Epidermal melanocyte (primary cell): ENCODE measurements at regions not wholly inside any gene's neighbourhood (a gene's known extent, or its start where the extent isn't known, plus 50 kb on each side); places are given as distances from the start of the nearest gene placed in this dataset.

Source experiments
- DNase-seq: peaks from one replicate; pipeline ENCODE4 v3.0.0; 2011; ENCODE audit warnings: low spot score; ENCODE audit not compliant: insufficient read length

DNA sequence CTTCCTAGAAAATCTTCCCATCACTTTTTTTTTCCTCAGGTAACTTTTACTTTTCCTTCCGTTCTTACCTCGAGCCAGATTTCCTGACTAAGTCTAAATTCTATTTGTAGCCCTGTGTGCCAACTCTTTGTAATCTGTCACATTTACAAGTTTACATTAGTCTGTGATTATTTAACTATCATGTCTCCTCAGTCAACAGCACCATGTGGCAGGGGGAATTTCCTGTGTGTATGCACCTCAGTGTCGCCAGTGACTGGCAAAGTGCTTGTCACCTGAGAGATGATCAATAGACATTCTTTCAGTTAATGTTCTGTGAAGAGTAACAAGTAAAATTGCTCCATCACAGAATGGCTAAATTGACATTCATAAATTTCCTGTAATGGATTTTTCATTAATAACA, 468.5 kb downstream of the PDGFC start:
- DNase-seq, result no peak

DNA sequence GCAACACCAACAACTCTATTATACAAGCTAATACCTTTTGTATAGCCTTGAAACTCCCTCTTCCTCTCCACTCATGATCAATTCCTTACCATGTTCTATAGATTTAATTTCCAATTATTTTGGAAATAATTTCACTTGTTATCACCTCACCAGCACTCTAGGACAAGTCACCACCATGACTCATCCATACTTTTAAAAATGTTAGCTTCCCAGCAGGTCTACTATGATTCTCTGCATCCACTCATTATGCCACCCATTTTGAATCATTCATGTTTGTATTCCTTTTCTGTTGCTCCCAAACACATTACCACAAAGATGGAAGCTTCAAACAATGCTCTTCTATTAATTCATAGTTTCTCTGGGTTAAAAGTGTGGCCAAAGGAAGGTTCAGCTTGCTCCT, 469.6 kb downstream of the PDGFC start:
- DNase-seq, result no peak

DNA sequence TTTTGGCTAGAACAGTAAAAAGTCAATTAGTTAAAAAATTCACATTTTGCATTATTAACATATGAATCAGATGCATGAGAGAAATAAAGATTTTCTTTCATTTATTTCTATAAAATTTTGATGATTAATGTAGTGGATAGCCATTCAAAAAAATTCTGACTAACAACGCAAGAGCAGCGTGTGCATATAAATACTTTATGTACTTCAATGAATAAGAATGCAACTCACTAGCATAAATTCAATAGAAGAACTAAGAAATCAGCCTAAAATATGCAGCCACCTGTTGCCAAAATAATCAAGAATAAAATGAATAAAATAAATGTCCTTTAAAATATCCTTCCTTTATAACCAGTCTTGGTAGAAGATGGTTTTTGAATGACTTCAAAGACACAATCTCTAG, 471.9 kb downstream of the PDGFC start:
- no peak for DNase-seq

DNA sequence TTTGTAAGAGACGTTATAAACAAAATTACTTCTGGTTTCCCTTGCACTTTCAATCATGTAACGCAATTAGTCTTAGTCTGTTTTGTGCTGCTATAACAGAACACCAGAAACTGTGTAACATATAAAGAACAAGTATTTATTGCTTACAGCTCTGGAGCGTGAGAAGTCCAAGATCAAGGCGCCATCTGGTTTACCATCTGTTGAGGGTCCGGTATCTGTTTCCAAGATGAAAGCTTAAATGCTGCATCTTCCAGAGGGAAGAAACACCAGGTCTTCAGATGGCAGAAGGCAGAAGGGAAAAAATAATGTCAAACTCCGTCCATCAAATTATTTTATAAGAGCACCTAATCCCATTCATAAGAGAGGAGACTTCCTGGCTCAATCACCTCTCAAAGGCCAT, 474.1 kb downstream of the PDGFC start:
- no peak for DNase-seq

DNA sequence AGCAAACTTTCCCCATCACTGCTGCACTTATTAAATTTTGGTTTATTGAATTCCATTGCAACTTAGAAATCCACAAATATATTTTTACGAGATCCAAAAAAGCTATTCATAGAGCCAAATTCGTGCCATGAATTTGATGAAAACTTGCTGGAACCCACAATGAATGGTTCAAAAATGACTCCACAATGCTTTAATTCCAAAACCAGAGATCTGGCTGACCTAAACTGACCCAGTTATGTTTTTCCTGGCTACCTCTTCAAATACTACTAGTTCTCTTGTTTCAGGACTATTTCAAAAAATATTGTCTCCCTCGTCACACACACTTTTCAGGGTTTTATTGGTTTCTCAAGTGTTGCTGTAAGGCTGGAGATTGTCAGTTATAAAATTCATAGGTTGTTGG, 474.8 kb downstream of the PDGFC start:
- no peak for DNase-seq

DNA sequence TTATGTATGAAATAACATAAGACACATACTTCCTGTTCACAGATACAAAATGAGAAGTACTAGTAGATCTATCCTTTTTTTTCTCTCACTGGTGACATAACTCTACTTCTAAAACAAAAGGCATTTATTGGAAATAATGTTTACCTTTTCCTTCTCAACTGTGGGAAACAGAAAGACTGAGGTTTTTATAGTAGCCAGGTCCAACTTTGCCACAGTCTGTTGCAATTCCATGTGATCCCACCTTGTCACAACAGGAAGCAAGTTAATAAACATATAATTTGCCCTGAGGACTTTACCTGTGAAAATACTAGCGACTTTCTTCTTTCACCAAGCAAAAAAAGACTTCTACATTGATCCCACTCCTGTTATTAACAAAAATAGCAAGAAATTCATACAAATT, 475.8 kb downstream of the PDGFC start:
- DNase-seq, result no peak

DNA sequence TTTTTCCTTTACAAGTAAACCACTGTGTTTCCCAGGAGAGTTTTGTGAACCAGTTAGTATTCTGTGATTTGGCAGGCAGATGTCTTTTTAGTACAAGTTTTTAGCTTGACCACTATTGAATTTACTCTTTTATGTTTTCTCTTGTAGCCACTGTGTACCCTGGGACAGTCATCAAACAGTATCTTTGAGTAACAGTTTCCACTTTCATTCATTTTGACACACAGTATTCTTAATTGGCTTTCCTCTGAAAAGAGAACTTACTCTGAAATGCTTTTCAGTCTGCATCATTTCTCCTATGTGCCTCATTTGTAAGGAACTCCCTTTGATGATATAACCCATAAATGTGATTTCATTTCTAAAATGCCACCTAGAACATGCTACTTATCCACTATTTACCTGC, 476.5 kb downstream of the PDGFC start:
- no peak for DNase-seq

DNA sequence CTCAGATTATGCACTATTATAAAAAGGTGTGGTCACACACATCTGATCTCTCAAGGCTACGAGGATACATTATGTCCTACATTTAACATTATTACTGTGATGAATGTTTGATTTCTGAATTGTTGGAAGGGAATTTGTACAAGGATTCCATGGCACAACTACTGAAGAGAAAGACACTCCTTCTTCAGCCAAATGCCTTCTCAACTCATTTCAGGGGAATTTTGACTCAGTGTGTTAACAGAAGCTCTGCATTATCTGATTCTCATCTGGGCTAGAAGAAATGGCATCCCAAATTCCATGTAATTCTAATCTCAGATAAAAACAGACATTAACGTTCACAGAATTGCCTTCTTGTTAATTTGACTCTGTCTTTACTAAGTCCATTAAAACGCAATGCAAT, 477.7 kb downstream of the PDGFC start:
- no peak for DNase-seq

DNA sequence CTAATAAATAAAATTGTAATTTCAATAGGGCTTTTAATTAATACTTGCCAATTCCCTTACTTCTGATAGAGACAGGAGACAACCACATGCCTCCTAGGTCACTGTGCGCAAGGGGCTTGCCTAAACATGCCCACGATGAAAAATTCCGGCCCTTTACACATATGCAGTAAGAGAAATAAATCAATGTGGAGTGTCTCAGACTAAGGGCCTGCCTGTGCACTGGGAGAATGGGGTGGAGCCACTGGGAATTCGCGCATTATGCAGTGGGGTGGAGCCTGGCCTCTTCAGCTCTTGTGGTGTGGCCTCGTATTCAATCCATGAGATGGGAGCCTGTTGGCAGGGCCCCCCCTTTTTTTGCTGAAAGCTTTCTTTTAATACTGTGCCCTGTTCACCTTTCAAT, 484.5 kb downstream of the PDGFC start:
- DNase-seq, result no peak

DNA sequence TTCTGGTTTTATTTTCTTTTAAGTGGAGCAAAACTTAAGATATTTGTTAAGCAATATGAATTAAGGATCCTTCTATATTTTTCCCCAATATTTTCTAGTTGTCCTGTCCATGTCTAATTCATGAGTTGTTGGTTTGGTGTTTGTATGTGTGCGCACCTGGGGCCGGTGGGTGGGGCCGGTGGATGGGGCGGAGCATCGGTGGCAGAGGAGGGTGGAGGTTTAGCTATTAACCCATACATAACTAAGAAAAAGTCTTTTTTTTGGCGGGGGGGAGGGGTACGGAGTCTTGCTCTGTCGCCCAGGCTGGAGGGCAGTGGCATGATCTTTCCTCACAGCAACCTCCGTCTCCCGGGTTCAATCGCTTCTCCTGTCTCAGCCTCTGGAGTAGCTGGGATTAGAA, 489.8 kb downstream of the PDGFC start:
- DNase-seq, result no peak

DNA sequence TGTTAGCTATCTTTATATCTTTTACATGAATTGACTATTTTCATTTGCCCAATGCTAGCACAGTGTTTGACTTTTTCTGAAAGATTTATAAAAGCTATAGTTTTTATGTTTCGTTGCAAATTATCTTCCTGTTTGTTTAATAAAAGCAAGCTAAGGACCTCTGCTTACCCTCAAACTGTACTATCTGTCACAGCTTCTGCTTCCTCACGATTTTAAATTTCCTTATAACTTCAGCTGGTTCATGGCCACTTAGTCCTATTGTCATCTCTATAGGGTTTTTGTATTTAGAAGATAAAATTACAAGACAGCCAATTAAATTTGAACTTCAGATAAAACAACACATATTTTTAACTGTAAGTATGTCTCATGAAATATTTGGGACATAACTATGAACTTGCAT, 494.0 kb downstream of the PDGFC start:
- DNase-seq, result no peak

DNA sequence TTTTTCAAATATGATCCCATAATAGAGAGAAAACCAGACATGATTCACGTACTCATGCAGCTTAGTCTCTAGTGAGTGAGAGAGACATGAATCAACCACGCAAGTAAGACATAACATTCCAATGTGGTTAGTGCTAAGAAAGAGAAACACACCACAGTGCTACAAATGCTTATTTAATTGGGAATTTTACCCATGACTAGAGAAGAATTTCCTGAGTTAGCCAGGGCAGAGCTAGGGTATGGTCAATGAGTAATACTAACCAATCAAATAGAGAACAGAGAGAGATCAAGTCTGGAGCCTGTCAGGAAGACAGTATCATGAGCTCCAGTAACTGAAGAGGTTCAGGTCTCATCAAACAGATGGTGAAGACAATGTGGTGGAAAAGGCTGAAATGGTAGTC, 495.2 kb downstream of the PDGFC start:
- peak; percentile 44 for DNase-seq

DNA sequence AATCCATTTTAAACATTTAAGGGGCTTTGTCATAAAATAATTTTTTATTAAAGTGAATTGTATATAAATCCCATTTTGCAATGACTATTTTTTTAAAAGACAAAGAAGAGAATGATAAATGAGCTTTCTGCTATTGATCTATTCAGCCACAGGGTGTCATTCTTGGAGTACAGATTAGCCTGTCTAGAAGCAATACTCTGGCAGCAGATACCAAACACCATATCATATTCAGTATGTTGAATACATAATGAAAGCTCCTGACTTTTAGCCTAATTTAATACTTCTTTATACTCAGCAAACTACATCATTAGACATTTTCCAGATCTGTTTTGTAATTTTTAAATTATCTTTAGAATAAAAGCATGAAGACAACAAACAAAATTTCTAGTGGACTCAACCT, 496.3 kb downstream of the PDGFC start:
- peak; percentile 41 for DNase-seq

DNA sequence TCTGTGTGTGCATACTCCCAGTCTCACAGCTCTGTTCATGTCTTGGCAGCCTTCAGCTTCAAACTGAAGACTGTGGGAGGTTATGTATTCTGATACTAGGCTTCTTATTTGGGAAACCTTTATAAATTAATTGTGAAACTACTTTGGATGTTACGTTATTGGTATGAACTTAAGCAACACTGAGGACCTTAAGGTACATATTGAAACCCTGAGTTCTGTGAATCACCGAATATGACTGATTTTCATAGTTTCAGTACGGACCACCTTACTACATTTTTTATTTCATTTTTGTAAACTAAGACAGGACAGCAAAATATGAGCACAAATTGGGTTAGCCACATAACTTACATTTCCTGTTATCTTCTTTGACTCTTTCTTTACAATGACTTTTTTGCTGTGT, 498.4 kb downstream of the PDGFC start:
- DNase-seq, result no peak

DNA sequence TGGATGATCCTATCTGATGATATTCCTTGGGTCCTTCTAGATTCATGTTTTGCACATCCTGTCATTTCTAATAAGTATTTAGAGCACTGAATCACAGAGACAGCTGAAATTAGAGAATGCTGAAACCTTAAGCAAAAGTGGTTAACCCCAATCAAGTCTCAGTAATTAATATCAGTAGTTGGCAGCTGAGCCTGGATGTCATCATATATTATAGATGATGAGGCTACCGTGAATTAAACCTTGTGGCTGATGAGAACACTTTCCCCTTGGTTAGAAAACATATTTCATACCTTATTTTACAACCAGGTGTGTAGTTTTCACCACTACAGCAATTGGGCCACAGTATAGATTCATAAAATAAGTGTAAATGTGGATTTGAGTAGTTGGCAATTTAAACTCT, 499.0 kb downstream of the PDGFC start:
- no peak for DNase-seq

DNA sequence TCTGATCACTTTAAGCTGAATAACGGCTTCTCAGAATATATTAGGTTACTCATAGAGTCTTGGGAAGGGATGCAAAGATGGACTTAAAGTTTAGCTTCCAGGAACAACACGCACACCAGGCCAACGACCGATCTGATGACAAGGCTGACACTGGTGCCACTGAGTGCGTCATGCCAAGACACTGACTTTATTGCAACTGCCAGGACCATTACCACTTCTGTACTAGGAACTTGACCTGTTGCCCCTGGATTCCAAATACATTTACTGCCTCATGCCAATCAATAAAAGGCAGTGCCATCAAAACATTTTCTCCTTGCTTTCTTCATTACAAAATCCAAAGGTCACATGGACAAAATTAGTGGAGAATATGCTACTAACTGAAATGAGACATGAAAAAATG, 505.9 kb upstream of the CTSO start:
- DNase-seq, result no peak

DNA sequence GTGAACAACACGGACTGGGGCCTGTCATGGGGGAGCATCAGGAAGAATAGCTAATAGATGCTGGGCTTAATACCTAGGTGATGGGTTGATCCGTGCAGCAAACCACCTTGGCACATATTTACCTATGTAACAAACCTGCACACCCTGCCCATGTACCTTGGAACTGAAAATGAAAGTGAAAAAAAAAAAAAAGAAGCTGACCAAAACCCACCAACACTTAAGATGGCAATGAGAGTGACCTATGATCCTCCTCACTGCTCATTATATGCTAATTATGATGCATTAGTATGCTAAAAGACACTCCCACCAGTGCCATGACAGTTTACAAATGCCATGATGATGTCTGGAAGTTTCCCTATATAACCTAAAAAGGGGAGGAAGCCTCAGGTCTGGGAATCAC, 503.2 kb upstream of the CTSO start:
- no peak for DNase-seq

DNA sequence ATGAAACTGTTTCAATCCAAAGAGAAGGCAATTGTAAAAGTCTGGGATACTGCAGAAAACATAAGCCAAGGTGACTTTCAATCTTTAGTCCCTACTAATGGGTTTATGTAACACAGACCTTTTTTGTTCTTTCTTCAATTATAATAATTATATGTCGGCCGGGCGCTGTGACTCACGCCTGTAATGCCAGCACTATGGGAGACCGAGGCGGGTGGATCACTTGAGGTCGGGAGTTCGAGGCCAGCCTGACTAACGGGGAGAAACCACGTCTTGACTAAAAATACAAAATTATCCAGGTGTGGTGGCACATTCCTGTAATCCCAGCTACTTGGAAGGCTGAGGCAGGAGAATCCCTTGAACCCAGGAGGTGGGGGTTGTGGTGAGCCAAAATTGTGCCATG, 489.8 kb upstream of the CTSO start:
- no peak for DNase-seq

DNA sequence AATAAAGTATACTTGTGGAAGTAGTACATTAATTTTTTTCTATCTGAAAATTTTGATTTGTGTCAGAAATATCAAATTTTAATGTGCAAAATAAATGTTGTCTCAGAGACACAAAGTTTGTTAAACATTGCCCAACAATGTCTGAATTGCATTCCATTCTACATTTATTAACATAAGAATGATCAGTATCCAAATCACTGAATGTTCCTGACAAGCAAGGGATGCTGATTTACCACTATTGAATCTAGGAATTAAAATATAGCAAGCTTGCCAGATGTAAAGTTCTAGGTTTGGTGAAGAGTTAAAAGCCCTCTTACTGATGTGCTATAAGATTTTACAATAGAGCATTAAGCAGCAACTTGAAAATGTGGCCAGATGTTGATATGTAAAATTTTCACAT, 489.2 kb upstream of the CTSO start:
- no peak for DNase-seq

DNA sequence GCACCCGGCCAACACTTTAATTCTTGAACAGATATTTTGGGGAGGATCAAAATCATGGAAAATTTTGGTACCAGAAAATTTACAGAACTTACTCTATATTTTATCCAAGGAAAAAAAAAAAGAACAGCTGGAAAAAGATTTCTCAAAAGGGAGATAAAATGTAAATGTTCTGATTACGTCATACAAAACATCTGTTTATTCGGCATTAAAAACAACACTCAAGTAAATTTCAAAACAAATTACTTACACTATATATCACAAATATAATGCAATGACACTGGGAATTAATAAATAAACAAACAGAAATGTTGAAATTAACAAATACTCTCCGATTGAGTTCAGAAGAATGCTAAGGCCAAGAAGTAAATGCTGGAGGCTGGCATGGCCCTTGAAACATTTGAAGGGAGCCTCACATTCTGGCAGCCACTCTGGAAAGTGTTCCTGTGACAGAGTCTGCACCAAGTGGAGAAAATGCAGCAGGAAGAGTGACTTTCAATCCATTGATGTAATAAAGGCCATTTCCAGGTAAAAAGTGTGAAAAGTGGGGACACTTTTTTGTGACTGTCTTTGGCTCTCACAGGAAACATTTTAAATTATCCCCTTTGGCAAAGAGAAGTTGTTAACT, 486.0 kb upstream of the CTSO start:
- no peak for DNase-seq

DNA sequence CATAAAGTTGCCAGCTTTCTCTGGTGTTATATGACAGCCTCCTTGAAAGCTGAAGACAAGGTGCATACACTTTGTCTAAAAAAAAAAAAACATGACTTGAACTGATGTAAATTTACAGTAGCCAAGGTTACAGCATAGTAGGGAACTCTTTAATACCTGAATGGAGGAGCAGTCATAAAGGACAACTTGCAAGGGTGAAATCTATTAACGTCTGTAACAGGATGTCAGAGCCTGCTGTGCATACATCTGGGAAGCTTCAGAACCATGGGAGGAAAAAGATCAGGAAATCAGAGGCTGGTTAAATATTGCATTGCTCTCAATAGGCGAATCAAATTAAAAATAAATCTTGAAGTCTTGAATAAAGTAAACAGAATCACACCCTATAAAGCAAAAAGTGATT, 484.0 kb upstream of the CTSO start:
- DNase-seq, result no peak

DNA sequence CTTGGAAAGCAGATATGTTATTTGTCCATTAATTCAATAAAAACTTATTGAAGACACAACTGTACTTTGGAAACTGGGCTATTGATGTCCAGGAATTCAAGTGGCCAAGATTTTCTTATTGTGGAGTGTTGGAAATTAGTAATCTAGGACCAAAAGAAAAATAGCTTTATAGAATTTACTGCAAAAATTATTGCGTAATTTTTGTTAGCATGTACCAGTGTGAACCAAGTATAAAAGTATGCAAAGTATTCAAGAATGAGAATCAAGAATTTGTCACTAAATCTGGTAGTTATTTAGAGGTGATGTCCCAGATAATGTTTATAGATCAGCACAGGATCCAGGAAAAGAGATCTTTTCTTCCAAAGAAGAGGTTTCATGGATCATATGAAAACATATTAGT, 468.9 kb upstream of the CTSO start:
- DNase-seq, result no peak

DNA sequence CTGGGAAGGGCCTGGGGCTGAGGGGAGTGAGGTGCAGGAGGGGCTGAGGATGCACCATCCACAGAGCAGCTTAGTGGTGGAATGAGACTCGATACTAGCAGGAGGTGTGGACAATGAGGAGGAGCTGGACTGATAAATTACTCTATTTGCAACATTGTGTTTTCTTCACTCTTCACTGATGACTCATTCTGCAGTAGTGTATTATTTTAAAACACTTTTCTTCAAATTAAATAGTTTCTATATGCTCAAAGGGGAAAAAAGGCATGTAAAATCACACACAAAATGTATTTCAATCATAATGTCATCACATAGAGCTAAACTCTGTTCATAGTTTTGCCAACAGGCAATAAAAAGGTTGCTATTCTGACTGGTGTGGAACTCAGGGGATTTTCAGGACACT, 467.0 kb upstream of the CTSO start:
- DNase-seq, result no peak

DNA sequence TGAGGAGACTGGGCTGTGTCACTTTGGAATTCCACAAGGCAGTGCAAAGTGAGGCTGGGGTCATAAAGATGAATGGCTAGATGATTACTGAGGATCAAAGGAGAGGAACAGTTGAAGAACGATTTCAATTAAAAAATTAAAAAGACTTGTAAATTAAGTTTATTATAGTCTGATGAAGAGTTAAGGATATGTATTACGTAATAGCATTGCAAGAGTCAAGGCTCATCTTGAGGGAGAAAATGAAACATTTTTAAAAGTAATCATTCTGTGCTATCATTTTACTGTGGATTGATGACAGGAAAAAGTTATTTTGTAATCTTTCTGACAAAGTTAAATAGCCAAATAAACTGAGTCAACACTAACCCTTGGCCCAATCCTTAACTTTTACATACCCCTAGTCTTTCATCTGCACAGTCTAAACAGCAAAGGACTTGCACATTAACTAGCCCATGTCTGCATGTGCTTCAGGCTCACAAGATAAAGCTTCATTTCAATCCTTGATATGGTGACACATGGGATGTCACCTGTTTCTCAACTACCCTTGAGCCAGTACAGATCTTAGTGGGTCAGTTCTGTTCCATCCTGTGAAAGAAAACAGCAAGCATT, 465.5 kb upstream of the CTSO start:
- no peak for DNase-seq
